Ishikawa (cell line): ENCODE measurements at regions not wholly inside any gene's neighbourhood (a gene's known extent, or its start where the extent isn't known, plus 50 kb on each side); places are given as distances from the start of the nearest gene placed in this dataset.

Source experiments
- CEBPB ChIP-seq: IDR thresholded peaks from 2 replicates; pipeline ENCODE4 v1.6.1; 2012
- CREB1 ChIP-seq: IDR thresholded peaks from 2 replicates; pipeline ENCODE4 v1.6.1; 2012; ENCODE audit warnings: low read depth
- EGR1 ChIP-seq: IDR thresholded peaks from 2 replicates; pipeline ENCODE4 v1.6.1; 2012
- EP300 ChIP-seq: IDR thresholded peaks from 2 replicates; pipeline ENCODE4 v1.6.1; 2012; ENCODE audit warnings: borderline replicate concordance
- FOXM1 ChIP-seq: IDR thresholded peaks from 2 replicates; pipeline ENCODE4 v1.6.1; 2012; ENCODE audit warnings: low read depth, borderline replicate concordance
- NFIC ChIP-seq: IDR thresholded peaks from 2 replicates; pipeline ENCODE4 v1.6.1; 2012
- RAD21 ChIP-seq: IDR thresholded peaks from 2 replicates; pipeline ENCODE4 v1.6.1; 2012; ENCODE audit warnings: low read depth
- TAF1 ChIP-seq: IDR thresholded peaks from 2 replicates; pipeline ENCODE4 v1.6.1; 2012; ENCODE audit warnings: low read depth, mild to moderate bottlenecking
- TCF12 ChIP-seq: IDR thresholded peaks from 2 replicates; pipeline ENCODE4 v1.6.1; 2012; ENCODE audit warnings: low read depth
- TEAD4 ChIP-seq: IDR thresholded peaks from 2 replicates; pipeline ENCODE4 v1.6.1; 2012
- USF1 ChIP-seq: IDR thresholded peaks from 2 replicates; pipeline ENCODE4 v1.6.1; 2012
- YY1 ChIP-seq: IDR thresholded peaks from 2 replicates; pipeline ENCODE4 v1.6.1; 2012; ENCODE audit warnings: low read depth
- ZBTB7A ChIP-seq: IDR thresholded peaks from 2 replicates; pipeline ENCODE4 v1.6.1; 2012; ENCODE audit warnings: low read depth
- TF ChIP-seq, protein P1 (sequence below): IDR thresholded peaks from 2 replicates; pipeline ENCODE4 v1.6.1; 2012; ENCODE audit warnings: low read depth, mild to moderate bottlenecking
- TF ChIP-seq, protein P2 (sequence below): IDR thresholded peaks from 2 replicates; pipeline ENCODE4 v1.6.1; 2012

DNA sequence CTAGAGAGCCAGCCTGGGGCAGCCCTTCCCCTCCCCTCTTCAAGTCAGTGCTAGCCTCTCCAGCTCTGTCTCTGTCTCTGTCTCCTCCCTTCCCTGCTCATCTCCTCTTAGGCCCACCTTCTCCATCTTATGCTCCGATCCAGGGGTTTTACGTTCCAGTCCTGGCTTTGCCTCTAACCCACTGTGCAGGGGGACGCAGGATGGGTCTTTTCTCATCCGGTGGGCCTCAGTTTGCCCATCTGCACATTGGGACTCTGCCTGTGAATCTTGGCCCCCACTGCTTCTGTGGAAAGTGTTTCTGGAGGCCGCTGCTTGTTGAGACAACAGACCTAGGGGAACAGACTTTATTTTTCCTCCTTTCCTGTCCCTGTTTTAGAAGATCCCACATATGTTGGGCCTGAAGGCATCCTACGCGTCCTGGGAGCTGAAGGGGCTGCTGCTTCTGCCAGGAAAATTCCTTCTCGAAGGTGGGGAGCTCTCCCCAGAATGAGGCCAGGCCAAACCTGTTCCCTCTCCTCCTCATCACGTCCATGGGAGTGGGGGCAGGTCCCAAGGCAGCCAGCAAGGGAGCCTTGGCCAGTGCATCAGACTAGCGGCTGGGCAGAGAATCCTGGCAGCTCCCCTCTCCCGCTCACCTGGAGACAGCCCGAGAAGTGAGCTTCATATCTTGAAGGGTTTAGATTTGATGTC, 99.5 kb upstream of the CSF3R start:
- no peak for TF ChIP-seq RAD21
- no peak for TF ChIP-seq TEAD4
- no peak for TF ChIP-seq NFIC
- no peak for TF ChIP-seq EGR1
- TF ChIP-seq USF1 = no peak
- no peak for TF ChIP-seq FOXM1
- TF ChIP-seq CREB1 = no peak
- no peak for TF ChIP-seq ZBTB7A
- no peak for TF ChIP-seq YY1
- no peak for TF ChIP-seq CEBPB
- TF ChIP-seq TAF1 = no peak
- TF ChIP-seq, protein P1, sequence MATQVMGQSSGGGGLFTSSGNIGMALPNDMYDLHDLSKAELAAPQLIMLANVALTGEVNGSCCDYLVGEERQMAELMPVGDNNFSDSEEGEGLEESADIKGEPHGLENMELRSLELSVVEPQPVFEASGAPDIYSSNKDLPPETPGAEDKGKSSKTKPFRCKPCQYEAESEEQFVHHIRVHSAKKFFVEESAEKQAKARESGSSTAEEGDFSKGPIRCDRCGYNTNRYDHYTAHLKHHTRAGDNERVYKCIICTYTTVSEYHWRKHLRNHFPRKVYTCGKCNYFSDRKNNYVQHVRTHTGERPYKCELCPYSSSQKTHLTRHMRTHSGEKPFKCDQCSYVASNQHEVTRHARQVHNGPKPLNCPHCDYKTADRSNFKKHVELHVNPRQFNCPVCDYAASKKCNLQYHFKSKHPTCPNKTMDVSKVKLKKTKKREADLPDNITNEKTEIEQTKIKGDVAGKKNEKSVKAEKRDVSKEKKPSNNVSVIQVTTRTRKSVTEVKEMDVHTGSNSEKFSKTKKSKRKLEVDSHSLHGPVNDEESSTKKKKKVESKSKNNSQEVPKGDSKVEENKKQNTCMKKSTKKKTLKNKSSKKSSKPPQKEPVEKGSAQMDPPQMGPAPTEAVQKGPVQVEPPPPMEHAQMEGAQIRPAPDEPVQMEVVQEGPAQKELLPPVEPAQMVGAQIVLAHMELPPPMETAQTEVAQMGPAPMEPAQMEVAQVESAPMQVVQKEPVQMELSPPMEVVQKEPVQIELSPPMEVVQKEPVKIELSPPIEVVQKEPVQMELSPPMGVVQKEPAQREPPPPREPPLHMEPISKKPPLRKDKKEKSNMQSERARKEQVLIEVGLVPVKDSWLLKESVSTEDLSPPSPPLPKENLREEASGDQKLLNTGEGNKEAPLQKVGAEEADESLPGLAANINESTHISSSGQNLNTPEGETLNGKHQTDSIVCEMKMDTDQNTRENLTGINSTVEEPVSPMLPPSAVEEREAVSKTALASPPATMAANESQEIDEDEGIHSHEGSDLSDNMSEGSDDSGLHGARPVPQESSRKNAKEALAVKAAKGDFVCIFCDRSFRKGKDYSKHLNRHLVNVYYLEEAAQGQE = no peak
- no peak for TF ChIP-seq TCF12
- TF ChIP-seq EP300 = no peak
- TF ChIP-seq, protein P2, sequence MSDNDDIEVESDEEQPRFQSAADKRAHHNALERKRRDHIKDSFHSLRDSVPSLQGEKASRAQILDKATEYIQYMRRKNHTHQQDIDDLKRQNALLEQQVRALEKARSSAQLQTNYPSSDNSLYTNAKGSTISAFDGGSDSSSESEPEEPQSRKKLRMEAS = no peak

DNA sequence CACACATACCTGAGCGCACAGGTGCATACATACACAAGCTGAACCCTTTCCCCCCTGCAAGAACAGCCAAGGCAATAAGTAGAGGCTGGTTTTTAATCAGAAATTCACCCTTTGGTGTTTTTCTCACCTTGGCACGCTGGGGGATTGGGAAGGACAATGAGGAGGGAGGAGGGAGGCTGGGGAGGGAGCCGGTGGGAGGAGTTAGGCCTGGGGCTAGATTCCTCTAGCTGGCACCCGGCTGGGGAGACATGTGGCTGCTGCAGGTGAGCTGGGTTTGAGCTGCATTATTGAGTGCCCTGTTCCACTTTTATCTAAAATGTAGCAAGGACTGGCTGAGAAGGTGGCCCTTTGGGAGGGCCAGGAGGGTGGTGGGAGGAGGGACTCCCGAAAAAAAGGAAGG, 97.8 kb upstream of the CSF3R start:
- TF ChIP-seq USF1 (no peak), NFIC (no peak)

- TF ChIP-seq TEAD4 = no peak
Observed at GRCh38 chr1:36579039-36579438, 96.3 kb upstream of the CSF3R start.

- TF ChIP-seq, protein P1 = no peak
- TF ChIP-seq EP300 (no peak), TAF1 (no peak)
Observed at GRCh38 chr1:36576551-36577110, 93.9 kb upstream of the CSF3R start.

DNA sequence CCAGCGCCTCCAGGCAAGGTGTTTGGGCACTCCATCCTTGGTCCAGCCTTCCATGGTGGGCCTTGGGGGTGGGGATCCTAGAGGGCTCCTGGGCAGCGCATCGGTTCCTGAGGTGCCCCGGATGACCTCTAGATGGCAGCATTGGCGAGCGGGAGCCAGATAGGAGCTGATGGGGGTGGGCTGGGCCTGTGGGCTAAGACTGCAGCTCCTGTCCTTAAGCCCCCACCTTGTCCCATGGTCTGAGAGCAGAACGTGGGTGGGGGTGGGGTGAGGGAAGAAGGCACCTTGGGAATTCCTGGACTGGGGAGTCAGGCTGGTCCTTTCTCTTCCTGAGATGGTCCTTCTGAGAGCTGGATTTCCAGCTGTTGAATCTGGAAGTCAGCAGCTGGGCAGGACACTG, 93.4 kb upstream of the CSF3R start:
- TF ChIP-seq RAD21 = peak; percentile 87
- TF ChIP-seq FOXM1 = no peak
- TF ChIP-seq NFIC = no peak
- TF ChIP-seq EGR1 = no peak
- no peak for TF ChIP-seq CREB1
- TF ChIP-seq TEAD4 = no peak

GRCh38 chr1:36573445-36573844, 90.7 kb upstream of the CSF3R start:
- TF ChIP-seq RAD21 (no peak), CREB1 (no peak), EP300 (no peak), ZBTB7A (no peak), NFIC (no peak), EGR1 (no peak), TCF12 (no peak), USF1 (no peak), CEBPB (no peak), FOXM1 (no peak), TAF1 (no peak), TEAD4 (no peak), YY1 (no peak)
- TF ChIP-seq, protein P1 = no peak
- TF ChIP-seq, protein P2 = no peak
